Suppressor macrophage treated with lipopolysaccharide for 4 hours (primary cell): ENCODE measurements at regions not wholly inside any gene's neighbourhood (a gene's known extent, or its start where the extent isn't known, plus 50 kb on each side); places are given as distances from the start of the nearest gene placed in this dataset.

Experiments
- DNase-seq: peaks from one replicate; pipeline ENCODE4 v3.0.0-alpha.2; 2020

DNA sequence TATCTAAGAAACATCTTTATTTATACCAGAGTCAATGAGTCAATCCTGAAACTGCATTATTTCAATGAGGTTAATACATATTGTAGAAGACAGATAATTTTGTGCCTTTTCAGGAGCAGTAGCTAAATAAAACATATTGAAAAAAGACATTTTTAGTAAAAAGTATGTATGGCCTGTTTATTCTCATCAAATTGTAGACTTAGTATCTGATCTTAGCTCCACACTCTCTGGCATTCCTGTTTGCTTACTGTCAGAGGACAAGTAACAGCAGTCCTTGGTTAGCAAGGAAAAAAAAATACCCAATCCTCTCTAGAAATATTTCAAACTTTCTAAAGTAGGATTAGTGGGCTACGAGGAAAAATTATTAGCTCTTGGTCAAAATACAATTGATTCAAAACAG lies 50.5 kb upstream of the GUCY1A1 start:
- no peak for DNase-seq

DNA sequence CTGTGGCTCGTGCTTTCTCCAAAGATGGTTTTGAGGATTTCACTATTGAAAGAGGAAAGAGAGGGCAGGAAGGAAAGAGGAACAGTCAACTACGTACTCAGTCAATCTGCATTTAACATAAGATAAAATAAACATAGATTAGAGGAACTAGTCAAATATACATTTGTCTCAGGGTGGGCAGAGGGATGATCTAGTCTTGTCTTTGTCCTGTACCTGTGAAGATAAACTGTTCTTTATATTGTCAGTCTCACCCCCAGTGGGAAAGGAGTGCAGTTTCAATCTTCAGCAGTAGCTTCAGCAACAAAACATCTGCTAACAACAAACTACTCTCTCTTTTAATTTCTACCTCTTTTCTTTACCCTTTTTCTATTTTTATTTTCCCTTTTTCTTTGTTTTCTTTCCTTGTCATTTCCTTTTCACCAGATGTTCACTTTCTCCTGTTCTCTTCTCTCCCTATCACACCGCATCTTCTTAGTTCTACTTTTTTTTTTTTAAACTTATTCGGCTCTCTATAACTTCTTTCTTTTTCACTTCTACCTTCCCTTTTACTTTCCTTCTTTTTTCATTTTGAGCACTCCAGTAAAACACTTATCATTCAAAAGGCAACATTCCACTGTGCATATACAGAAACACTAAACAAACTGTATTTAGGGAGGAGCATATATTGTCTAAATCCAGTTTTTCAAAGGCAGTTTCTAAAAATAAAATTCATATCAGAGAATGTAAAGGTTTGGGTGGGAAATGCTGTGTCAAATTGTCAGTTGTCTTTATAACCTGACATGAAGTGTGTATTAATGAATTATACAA lies 51.4 kb upstream of the GUCY1A1 start:
- DNase-seq: peak; percentile 40

DNA sequence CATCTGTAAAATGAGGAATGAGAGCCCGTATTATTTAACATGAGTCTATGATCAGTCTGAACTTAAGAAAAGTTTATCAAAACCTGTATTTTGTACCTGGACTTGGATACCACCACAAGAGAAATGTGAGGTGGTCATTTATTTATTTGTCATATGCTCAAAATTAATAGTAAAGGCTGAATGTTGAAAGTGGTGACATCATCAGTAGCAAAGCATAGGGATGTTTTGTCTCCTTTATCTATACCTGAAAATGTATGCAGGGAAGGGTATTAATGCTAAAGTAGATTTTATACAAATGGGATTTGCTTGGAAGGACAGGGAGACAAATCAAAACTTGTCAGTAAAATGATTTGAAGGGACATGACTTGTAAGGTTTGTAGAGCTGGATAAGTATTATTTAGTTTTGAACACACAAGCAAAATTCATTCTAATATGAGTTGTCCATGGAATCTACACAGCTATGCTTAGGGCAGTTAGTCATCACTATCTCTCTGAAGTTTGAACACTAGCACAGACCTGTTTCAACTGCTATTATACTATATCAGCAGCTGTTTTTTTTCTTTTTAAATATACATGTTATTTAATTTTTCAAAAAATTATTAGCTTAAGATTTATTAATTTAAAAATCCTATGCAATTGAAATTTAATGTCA lies 52.4 kb upstream of the GUCY1A1 start:
- DNase-seq: no peak

DNA sequence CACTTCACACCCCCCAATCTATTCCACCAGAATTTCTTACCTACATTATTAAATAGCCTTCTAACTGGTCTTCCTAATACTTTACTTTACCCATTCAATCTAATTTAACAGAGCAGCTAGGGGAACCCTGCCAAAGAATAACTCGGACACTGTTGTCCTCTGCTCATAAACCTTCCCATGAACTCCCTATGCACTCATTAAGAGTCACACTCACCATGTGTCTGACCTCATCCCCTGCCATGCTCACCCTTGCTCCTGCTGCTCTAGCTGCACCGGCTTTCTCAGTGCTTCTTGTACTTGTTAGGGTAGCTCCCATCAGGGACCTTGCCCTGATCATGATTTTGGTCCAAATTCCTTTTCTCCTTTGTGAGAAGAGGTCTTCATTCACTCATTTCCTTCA lies 54.6 kb upstream of the GUCY1A1 start:
- no peak for DNase-seq

DNA sequence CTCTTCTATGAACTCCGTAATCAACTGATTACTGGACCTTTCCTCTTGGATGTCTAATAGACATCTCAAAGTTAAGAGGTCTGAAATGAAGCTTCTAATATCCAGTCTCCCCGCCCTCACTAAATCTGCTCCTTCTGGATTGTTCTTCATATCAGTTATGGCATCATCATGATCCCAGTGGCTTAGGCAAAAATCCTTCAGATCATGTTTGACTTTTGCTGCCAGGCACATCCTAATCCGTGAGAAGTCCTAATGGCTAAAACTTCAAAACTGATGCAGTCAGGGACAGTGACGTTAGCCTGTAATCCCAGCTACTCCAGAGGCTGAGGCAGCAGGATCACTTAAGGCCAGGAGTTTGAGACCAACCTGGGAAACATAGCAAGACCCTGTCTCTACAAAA lies 55.1 kb upstream of the GUCY1A1 start:
- DNase-seq: no peak

DNA sequence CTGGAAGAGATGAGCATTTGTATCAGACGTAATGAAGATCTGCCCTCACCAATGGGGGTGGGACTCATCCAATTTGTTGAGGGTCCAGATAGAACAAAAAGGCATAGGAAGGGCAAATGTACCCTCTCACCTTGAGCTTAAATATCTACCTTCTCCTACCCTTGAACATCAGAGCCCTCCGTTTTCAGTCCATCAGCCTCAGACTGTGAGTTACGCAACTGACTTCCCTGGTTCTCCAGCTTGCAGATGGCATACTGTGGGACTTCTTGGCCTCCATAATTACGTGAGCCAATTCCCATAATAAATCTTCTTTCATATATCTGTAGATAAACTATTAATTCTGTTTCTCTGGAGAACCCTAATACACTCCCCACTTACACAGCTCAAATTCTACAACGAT lies 56.5 kb upstream of the GUCY1A1 start:
- no peak for DNase-seq

DNA sequence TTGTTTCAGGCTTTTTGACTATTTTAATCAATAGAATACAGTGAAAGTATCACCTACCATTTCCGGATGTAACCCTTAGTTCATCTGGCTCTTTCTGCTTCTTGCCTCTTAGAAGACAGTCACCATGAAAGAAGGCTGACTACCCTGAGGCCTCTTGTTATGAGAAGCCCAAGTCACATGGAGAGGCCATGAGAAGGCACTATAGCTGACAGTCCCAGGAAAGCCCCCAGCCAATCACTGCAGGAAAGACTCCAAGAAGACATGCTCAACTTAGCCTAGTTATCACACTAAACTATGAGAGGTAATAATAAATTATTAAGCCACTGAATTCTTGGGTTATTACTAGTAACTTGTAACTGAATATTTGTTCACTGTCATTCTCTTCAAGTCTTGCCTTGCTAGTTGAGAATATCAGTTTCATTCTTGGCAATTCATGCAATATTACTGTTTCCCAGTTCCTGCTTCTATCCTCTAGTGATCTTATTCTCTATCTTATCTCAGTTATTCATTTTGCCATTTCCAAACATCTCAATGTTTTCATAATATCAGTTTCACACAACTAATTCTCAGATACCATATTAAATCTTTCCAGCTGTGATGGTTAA lies 57.1 kb upstream of the GUCY1A1 start:
- DNase-seq: no peak

DNA sequence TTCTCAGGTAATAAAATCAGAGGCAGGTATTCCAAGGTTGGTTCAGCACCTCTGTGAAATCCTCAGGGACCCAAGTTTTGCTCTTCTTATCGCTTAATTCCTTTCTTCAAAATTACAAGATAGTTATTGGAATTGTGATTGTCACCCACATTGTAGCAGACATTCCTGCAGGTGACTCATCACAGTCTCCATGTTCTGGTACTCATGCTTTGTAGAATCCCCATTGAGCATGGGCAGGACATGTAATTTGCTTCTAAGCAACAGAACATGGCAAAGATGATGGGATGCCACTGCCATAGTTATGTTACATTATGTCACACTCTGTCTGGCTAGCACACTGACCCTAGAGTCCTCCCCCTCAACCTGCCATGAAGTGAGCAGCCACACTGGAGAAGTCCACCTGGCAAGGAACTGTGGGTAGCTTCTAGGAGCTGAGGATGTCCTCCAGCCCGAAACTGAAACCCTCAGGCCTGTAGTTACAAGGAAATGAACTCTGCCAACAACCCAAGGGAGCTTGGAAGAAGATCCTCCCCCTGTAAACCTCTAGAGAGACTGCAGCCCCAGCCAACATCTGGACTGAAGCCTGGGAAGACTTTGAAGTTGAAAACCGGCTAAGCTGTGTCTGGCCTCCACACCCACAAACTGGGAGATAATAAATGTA lies 58.3 kb upstream of the GUCY1A1 start:
- DNase-seq: no peak

DNA sequence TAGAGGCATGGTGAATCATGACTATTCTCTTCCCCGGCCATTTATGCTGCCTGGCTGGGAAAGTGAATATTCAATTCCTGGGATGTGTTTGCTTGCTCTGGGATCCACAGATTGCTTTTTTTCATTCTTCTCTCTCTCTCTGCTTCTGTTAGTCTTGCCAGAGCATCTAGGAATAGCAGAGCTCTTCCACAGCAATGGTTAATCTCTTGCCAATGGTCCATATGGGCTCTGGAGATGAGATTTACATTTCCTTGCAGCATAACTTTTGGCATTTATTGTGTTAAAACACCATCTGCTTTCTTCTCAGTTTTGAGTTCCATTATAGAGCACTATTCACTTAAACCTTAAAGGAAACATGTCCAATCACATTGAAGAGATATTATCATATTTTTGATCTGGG lies 59.2 kb upstream of the GUCY1A1 start:
- DNase-seq: no peak

DNA sequence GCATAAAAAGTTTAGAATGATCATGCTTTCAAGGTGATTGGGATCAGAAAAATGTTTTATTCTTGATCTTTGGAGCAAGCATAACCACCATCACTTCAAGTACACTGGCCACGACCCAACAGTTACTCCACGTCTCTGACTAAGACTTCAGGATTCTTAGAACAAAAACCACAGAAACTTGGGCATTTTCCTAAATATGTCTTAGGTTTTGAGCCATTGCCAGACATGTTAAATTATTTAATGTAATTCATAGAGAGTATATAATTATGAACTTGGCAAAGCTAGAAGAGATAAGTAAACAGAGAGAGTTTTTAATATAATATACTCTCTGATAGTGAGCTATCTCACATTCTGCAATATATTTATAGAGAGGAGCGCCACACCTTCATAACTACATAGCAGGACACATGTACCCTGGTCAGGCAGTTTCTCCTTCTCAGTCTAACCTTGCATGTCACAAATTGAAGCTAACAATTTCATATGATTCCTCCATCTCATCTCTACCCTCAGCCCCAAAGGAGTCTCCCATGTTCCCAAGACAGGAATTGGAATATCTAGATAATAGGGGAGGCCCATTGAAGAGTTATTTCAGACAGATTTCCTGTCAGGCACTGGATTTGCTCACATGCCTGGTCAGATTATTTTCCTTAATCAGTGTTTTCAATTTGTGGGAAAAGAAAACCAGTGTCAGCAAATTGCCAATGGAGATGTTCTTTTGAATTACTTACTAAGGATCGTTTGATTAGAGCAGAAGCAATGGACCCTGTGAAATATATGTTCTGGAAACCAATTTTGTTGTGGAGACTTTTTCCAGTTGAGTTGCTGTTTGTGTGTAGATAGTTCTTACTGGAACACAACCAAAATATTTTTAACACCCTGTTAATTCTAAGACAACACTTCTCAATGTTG lies 61.7 kb upstream of the GUCY1A1 start:
- no peak for DNase-seq

DNA sequence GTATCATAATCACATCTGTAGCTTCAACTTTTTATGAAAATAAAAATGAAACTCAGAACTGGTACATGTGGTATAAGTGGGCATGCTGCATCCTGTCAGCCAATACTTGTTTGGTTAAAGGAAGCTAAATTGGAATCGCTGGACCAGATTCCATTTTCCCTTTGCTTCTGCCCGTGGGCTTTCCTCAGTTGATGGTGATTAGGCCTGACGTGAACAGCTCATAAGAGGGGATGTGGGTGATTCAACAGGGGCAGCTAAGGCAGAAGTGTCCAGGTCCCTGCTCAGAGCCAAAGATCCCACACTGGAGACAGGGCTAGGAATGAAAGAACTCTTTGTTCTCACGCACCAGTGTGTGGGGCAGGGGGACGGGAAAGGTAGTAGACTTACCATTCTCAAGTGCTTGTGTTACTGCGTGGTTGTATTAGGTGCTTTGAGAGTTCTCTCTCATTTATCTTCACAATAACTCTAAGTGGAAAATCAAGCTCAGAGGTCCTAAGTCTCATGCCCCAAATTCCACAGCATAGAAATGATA lies 63.2 kb upstream of the GUCY1A1 start:
- no peak for DNase-seq

DNA sequence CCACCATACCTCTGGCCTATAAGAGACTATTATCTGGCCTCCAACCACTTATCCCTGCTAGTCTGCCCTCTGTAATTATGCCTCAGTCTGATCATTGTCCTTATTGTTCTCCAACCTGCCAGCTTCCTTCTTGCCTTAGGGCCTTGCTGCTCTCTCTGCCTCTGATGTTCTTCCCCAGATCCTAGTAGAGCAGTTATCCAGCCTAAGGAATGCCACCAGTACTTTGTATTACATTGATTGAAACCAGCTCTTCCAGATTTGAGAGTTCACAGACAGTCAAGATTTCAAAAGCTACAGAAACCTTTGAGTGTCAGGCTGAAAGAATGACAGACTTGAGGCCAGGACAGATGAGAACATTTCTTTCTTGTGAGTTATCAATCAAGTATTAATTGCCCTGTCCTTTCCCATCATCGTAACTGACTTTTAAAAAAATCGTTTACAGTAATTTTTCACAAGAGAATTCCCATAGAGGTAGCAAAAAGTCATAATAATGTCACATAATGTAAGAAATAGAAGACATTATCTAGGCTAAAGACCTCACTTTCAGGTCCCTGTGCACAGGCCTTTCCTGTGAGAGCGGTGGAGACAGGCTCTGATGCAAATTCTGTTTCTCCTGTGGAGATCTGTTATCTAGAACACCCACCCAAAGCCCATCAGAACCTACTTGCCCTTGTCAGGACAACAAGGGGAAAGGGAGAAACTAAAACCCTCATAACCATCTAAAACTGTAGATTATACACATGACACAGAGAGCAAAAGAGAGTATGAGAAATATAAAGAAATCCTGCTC lies 64.1 kb upstream of the GUCY1A1 start:
- no peak for DNase-seq

DNA sequence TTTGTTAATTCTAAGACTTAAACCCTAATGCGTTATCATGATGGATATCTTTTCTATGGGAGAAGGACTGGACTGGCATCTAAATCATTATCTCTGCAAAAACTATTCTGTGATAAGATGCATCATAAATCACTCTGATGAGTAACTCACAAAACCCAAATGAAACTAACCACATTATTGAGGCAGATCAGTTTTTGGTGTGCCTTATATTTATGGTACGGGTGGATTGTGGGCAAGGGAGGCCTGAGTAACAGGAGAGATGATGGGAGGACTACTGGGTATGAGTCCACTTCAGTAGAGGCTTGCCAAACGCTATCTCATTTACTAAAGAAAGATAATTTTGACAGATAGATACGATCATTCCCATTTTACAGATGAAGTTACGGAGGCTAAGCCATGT lies 66.4 kb upstream of the GUCY1A1 start:
- no peak for DNase-seq

DNA sequence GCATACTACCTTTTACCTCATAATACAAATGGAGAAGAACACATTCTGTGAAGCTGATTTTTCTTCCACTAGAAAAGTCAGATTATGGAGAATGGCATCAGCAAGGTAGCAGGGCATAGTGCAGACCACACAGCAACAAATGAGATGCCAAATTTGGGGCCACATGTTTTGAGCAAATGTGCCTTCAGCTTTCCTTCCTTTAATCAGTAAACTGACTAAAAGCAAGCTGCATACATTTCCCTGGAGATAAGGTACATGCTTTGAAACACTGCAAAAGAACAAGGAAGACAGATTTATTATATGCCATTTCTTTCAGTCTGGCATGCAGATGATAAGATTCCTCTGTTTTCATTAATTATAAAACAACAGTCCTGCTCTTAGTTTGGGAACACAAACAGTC lies 67.1 kb upstream of the GUCY1A1 start:
- DNase-seq: no peak

DNA sequence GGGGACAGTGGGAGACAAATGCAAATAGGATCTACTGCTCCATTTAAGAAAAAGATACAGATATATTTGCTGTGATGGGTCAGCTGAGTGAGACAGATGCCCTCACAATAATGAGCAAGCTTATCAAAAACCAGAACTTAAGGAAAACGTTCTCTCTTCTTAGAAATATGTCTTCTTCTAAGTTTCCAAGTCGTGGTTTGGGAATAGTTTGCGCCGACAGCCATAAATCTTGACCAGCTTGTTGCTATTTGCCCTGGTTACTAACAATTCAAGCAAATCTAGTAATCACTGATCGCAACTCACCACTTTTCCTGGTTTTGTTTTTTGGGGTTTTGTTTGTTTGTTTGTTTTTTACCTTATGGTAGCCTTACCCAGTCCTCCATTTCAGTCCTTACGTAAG lies 67.6 kb upstream of the GUCY1A1 start:
- DNase-seq: no peak

DNA sequence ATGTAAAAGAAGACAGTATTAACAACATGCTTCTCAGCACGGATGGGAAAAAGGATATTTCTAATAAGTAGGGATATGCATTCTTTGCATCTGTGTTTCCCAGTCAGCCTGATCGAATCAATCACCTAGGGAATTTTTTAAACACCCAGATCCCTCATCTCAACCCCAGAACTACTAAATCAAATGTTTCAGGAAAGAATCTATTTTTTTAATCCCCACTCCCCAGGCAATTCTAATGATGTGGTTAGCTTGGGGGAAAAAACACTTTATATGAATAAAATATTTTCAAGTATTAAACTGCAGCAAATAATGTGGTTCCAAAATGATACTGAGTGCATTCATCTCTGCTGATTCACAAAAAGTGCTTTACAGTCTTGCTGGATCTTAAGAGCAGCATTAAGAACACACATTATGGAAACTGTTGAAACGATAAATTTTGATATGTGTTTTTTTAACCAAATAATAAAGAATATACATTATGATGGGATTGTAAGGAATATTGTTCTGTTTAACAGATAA lies 68.7 kb upstream of the GUCY1A1 start:
- DNase-seq: no peak

DNA sequence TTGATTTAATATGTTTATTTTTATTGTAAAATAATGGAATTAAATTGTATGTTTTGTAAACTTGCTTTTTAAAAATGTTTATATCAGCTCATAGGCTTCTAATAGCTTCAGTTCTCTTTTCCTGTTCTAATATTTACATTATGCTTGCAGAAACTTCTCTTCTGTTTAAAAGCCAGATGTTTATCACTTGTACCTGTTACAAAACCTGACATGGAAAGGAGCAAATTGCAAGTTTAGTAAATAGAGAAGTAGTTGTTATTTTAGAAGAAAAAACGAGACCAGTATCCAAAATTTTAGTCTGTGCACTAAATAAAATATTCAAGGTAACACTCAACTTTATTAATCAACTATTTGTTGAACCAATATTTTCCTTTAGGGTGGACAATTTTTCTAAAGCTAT lies 69.4 kb upstream of the GUCY1A1 start:
- DNase-seq: no peak

DNA sequence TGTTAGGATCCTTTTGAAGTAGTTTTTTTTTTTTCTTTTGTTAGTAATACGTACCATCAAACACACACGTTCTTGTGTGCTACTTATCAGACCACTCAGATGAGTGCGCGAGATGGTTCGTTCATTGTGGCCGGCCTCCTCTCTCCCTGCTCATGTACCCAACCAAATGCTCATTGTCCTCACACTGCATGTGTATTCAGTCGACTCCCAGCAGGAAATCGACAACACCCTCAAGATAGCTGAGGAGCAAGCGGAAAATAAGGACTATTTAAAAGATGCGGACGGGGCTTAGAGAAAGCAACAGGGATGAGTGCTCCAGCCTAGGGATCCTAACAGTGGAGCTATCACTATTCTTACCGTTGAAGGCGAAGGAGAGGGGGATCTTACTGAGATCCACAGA lies 72.9 kb upstream of the GUCY1A1 start:
- no peak for DNase-seq

DNA sequence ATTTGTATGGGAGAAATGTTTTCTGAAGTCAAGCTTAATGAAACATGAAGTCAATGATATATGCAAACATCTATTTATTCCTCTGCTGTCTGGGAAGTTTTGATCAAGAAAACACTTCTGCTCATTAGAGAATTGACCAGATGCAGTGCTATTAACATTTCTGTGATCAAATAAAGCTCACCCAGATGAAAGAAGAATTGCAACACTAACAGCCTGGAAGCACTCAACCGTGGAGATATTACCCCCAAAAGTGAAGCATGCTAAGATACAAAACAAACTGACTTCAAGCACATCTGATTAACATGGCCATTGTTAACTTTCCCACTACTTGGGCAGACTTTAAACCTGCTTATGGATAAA lies 73.7 kb upstream of the GUCY1A1 start:
- DNase-seq: no peak

DNA sequence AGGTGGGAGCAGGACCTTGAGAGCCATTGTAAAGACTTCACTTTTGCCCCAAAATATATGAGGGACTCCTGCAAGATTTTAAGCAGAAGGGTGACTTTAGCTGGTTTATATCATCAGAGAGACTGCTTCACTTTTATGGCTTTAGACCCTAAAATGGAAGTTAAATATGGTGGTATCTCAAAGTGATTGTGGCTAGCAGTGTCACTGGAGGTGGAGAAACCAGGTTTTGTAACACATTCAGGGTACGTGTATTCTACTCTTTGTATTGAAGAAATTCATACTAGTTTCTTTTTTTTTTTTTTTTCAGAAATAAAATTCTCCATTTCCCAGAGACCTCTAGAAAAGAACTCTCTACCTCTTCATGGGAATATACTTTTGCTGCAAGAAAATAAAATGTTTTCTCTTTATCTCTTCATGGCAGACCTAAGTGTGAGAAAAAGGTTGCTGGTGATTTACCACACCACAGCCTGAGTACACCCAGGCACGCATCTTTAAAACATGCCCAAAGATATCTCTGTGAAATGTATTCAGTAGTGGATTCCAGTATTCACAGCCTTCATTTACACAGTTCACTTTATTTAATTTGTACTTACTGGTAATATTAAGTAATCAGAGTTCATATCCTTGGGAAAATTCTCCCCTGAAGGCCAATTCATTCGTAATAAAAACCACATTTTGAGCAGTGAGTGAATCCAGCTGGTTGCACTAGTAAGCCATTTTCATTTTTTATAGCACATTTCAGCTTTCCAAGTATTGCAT lies 74.3 kb upstream of the GUCY1A1 start:
- no peak for DNase-seq

DNA sequence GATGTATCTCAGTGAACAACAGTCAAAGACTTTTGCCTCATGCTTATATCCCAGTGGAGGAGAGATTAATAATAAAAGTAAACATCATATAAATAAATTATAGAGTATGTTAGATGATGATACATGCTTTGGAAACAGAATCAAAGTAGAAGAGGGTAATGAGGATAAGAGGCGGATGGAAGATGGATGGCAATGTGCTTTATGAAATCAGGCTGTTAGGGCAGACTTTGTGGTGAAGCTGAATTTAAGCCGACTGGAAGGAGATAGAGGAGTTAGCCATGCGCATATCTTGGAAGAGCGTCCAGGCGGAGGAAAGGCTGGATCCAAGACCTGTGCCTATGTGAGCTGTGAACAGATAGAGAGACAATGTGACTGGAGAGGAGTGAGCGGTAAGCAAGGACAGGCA lies 74.9 kb upstream of the GUCY1A1 start:
- no peak for DNase-seq
